Cardiac fibroblast (primary cell): ENCODE measurements at regions not wholly inside any gene's neighbourhood (a gene's known extent, or its start where the extent isn't known, plus 50 kb on each side); places are given as distances from the start of the nearest gene placed in this dataset.

Experiments used
- DNase-seq, 2 donors: peaks; one replicate each; pipeline versions ENCODE4 v3.0.0 to v3.0.0-alpha.2; 2010; ENCODE audit warnings: low read depth in 2 of 2
- H3K4me3 ChIP-seq, 2 donors: replicated peaks in 1 of 2; 1 replicate in 1 of 2; 2 replicates in 1 of 2; pipeline ENCODE4 v1.5.1; 2011; ENCODE audit warnings: low read depth in 2 of 2, low read length in 2 of 2, mild to moderate bottlenecking in 2 of 2, moderate library complexity in 1 of 2
- CTCF ChIP-seq: IDR thresholded peaks from one replicate; pipeline ENCODE4 v1.5.1; 2011; ENCODE audit warnings: low read depth, mild to moderate bottlenecking, low read length, inconsistent platforms

DNA sequence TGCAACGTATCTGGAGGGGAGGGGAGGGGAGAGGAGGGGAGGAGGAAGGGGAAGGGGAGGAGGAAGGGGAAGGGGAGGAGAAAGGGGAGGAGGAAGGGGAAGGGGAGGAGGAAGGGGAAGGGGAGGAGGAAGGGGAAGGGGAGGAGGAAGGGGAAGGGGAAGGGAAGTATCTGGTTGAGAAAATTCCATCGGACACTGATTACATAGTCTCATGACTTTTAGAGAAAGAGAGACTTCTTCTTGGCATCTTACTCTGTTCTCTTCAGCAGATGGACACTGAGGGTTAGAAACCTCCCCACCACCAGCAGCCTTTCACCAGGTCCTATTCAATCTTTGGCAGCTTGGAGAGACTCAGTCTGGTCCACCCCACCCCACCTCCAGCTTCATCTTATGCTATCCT, 296.3 kb downstream of the TNS1 start:
- no peak for TF ChIP-seq CTCF
- no peak overlapping the region for H3K4me3 ChIP-seq
- DNase-seq = no peak

DNA sequence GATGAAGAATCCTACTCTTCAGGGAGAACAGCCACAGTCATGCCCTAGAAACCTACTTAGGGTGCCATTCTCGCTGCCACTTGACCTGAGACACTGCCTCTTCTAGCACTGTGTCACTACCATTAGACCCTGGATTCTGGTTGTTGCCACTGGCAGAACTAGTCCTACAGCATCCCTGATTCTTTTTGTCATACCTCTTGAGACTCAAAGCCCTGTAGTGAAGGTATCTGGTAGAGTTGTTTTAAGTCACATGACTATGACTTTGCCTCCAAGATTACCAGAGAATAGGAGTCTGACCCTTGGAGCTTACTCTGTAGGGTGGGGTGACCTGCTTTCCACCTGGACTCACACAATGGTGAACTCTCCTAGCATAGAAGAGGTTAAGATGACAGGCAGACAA, 296.7 kb downstream of the TNS1 start:
- TF ChIP-seq CTCF = no peak
- H3K4me3 ChIP-seq = no peak overlapping the region
- DNase-seq = no peak

DNA sequence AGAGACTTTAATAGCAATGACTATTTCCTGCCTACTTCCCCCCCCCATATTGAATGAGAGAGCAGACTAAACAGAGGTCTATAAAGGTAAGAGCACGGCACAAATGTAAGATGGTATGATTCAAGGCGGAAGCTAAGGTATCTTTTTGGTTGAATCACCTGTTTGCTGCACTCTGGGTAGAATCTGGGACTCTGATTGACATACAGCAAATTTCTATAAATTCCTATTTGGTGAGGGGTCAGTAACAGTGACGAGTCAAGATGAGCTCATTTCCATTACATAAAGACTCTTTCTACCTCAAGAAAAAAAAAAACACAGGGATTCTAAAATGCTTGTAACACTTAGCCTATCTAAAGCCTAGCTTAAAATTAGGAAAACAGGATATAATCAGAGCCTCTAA, 297.3 kb downstream of the TNS1 start:
- no peak overlapping the region for H3K4me3 ChIP-seq
- DNase-seq = no peak
- no peak for TF ChIP-seq CTCF

DNA sequence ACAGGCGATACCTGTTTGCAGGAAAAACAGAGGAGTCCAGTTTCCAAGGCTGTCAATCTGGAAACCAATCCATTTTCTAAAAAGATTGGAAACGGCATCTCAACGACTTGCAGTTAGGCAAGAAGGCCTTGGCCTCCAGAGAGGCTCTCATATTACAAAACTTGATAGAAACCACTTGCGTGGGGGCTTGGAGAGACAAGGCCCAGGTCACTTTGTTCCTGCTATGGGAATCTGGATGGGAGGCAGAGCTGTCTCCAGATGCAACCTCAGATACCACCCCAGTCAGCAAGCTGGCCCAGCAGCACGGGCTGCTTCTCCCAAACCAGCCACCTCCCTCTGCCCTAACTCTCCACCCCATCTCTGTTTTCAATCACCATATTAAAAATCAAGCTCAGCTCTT, 298.8 kb downstream of the TNS1 start:
- H3K4me3 ChIP-seq = no peak overlapping the region
- no peak for TF ChIP-seq CTCF
- DNase-seq = no peak

GRCh38 chr2:217703102-217703501, 299.7 kb downstream of the TNS1 start:
- no peak overlapping the region for H3K4me3 ChIP-seq
- no peak for DNase-seq
- no peak for TF ChIP-seq CTCF

GRCh38 chr2:217701622-217702021, 301.2 kb downstream of the TNS1 start:
- no peak for DNase-seq
- H3K4me3 ChIP-seq = no peak overlapping the region
- no peak for TF ChIP-seq CTCF

- TF ChIP-seq CTCF = no peak
- no peak for DNase-seq
- H3K4me3 ChIP-seq = no peak overlapping the region
These were observed 304.1 kb downstream of the TNS1 start for GRCh38 chr2:217698691-217699090.
